GM12878 (cell line): ENCODE measurements at regions not wholly inside any gene's neighbourhood (a gene's known extent, or its start where the extent isn't known, plus 50 kb on each side); places are given as distances from the start of the nearest gene placed in this dataset.

Experiments
- CTCF ChIP-seq, 3 experiments: IDR thresholded peaks in 2 of 3; conservative IDR thresholded peaks in 1 of 3; 2 replicates each; pipeline ENCODE4 v1.5.1; 2011; ENCODE audit warnings: low read depth in 3 of 3, low read length in 3 of 3, mild to moderate bottlenecking in 3 of 3, control low read depth in 2 of 3, moderate library complexity in 2 of 3, inconsistent platforms in 1 of 3, mixed read lengths in 1 of 3; ENCODE audit not compliant: control insufficient read depth in 2 of 3, insufficient read depth in 1 of 3; ENCODE audit errors: extremely low read depth in 1 of 3
- ELK1 ChIP-seq: IDR thresholded peaks from 2 replicates; pipeline ENCODE4 v1.6.1; 2012; ENCODE audit warnings: low read depth, low read length, improper control_type of control experiment
- MLLT1 ChIP-seq: fragments of 450-650 bp; IDR thresholded peaks from 2 replicates; pipeline ENCODE4 v1.6.1; 2016; ENCODE audit warnings: mild to moderate bottlenecking
- NR2C1 ChIP-seq: fragments of 450-650 bp; IDR thresholded peaks from 2 replicates; pipeline ENCODE4 v1.6.1; 2017; ENCODE audit warnings: antibody characterized with exemption, mild to moderate bottlenecking, moderate library complexity
- PRDM15 ChIP-seq: fragments of 450-650 bp; formaldehyde crosslinking; IDR thresholded peaks from 2 replicates; pipeline ENCODE4 v1.4.0; 2020; ENCODE audit warnings: mild to moderate bottlenecking, moderate library complexity
- RAD21 ChIP-seq: IDR thresholded peaks from 2 replicates; pipeline ENCODE4 v1.6.1; 2011; ENCODE audit warnings: mild to moderate bottlenecking, low read depth, low read length, moderate library complexity; ENCODE audit not compliant: insufficient read depth
- RELA ChIP-seq: fragments of 450-650 bp; IDR thresholded peaks from 2 replicates; pipeline ENCODE4 v1.8.0; 2014; ENCODE audit warnings: borderline replicate concordance; ENCODE audit not compliant: partially characterized antibody
- STAT1 ChIP-seq: fragments of 450-650 bp; conservative IDR thresholded peaks from 2 replicates; pipeline ENCODE4 v1.6.1; 2014; ENCODE audit warnings: antibody characterized with exemption, mild to moderate bottlenecking
- ZNF24 ChIP-seq: fragments of 450-650 bp; IDR thresholded peaks from 2 replicates; pipeline ENCODE4 v1.6.1; 2017; ENCODE audit warnings: antibody characterized with exemption, mild to moderate bottlenecking

- TF ChIP-seq RAD21, result no peak
- no peak for TF ChIP-seq CTCF (IDR thresholded peaks at IDR 0.05 in 2 of 3, conservative IDR thresholded peaks at IDR 0.05 in 1 of 3; ENCODE audit: control insufficient read depth in 2 of 3, extremely low read depth in 1 of 3, insufficient read depth in 1 of 3, low read depth in 3 of 3, low read length in 3 of 3)
- TF ChIP-seq NR2C1, result no peak
- no peak for TF ChIP-seq RELA
- TF ChIP-seq STAT1, result no peak
- no peak for TF ChIP-seq ZNF24
- TF ChIP-seq ELK1, result no peak
- TF ChIP-seq PRDM15, result no peak
- TF ChIP-seq MLLT1, result no peak
Measured at GRCh38 chr9:23079798-23080197, 633.2 kb downstream of the DMRTA1 start.
